Thyroid gland (tissue), 4 donors: ENCODE measurements at regions not wholly inside any gene's neighbourhood (a gene's known extent, or its start where the extent isn't known, plus 50 kb on each side); places are given as distances from the start of the nearest gene placed in this dataset.
"Not testable (repeated sequence)": the region's sequence is repeated elsewhere in the genome, so short reads cannot be mapped to it uniquely, and the experiment has no call there.

Source experiments
- DNase-seq, 2 donors: peaks; one replicate each; pipeline ENCODE4 v3.0.0-alpha.2; 2019
- H3K27ac ChIP-seq, 3 donors: fragments of 200-600 bp; sonication (generic); 1 replicate in 2 of 3; 2 replicates in 1 of 3; pipeline ENCODE4 v1.5.1; 2016 to 2019; ENCODE audit warnings: mild to moderate bottlenecking in 1 of 3, moderate library complexity in 1 of 3
- H3K27me3 ChIP-seq: fragments of 200-600 bp; sonication (generic); one replicate; pipeline ENCODE4 v1.5.1; 2019
- H3K36me3 ChIP-seq, 2 donors: fragments of 200-600 bp; sonication (generic); one replicate each; pipeline ENCODE4 v1.5.1; 2016 to 2019
- H3K4me1 ChIP-seq, 2 donors: fragments of 200-600 bp; sonication (generic); one replicate each; pipeline ENCODE4 v1.5.1; 2017 to 2019
- H3K4me3 ChIP-seq, 3 donors: fragments of 200-600 bp; sonication (generic); replicated peaks in 1 of 3; 1 replicate in 2 of 3; 2 replicates in 1 of 3; pipeline ENCODE4 v1.5.1; 2016; ENCODE audit warnings: mild to moderate bottlenecking in 1 of 3
- H3K9me3 ChIP-seq: fragments of 200-600 bp; sonication (generic); one replicate; pipeline ENCODE4 v1.5.1; 2017
- CTCF ChIP-seq, 6 experiments: fragments of 200-600 bp in 3 of 6; fragments of 450-650 bp in 3 of 6; sonication (generic) in 3 of 6; IDR thresholded peaks; one replicate each; pipeline ENCODE4 v1.5.1; 2016 to 2019; ENCODE audit warnings: antibody characterized with exemption in 6 of 6, mild to moderate bottlenecking in 2 of 6, inconsistent platforms in 1 of 6, moderate library complexity in 1 of 6
- POLR2A ChIP-seq, 2 donors: fragments of 450-650 bp; IDR thresholded peaks; one replicate each; pipeline ENCODE4 v1.6.1; 2017; ENCODE audit warnings: antibody characterized with exemption in 2 of 2, mild to moderate bottlenecking in 2 of 2, moderate library complexity in 1 of 2
- WGBS, 2 donors: methylation state at CpG; one replicate each; pipeline ENCODE4 v1.1.5; 2017; 5-methylcytosine and 5-hydroxymethylcytosine counted together
- intact Hi-C: fragments of 100-400 bp; cut with DNase I; formaldehyde crosslinking; loops from one replicate; pipeline ENCODE4 v1.15.1; 2023

GRCh38 chr2:97348265-97348664 is 235.3 kb downstream of the ANKRD36 start:
- Histone ChIP-seq H3K9me3 (no peaks in the 10 kb centered on the region), H3K4me3 (no peak overlapping the region), H3K4me1 (no peaks in the 10 kb centered on the region), H3K36me3 (no peaks in the 10 kb centered on the region), H3K27me3 (no peaks in the 10 kb centered on the region), H3K27ac (no peak overlapping the region)
- DNase-seq, result no peak
- 43 to 84% methylated on average over 3 of the region's 3 CpGs for WGBS, 2 donors
- no peak for TF ChIP-seq POLR2A (IDR thresholded peaks at IDR 0.05)
- no peak for TF ChIP-seq CTCF (IDR thresholded peaks at IDR 0.05)
- intact Hi-C loops, result no loop called here

GRCh38 chr2:97344937-97345336 is 232.0 kb downstream of the ANKRD36 start:
- H3K36me3 ChIP-seq, H3K9me3 ChIP-seq, H3K27me3 ChIP-seq, intact Hi-C loops, H3K4me3 ChIP-seq, DNase-seq, H3K4me1 ChIP-seq, H3K27ac ChIP-seq: not testable (repeated sequence)
- no CpG with 5 or more reads among the region's 4 CpGs for WGBS, 2 donors

- DNase-seq, intact Hi-C loops, H3K9me3 ChIP-seq, H3K36me3 ChIP-seq, H3K27me3 ChIP-seq, H3K4me1 ChIP-seq, H3K4me3 ChIP-seq, H3K27ac ChIP-seq: not testable (repeated sequence)
- WGBS, 2 donors, result no CpG with 5 or more reads among the region's 7 CpGs
Observed at GRCh38 chr2:97333674-97334073, 220.7 kb downstream of the ANKRD36 start.

GRCh38 chr2:97332184-97332583 is 219.2 kb downstream of the ANKRD36 start:
- H3K9me3 ChIP-seq, H3K27me3 ChIP-seq, H3K4me1 ChIP-seq, H3K36me3 ChIP-seq, intact Hi-C loops, H3K27ac ChIP-seq, DNase-seq, H3K4me3 ChIP-seq: not testable (repeated sequence)
- WGBS, 2 donors, result no CpG with 5 or more reads among the region's 4 CpGs

GRCh38 chr2:97321936-97322713 is 209.2 kb downstream of the ANKRD36 start:
- H3K4me1 ChIP-seq, H3K36me3 ChIP-seq, DNase-seq, H3K27ac ChIP-seq, H3K4me3 ChIP-seq, intact Hi-C loops, H3K9me3 ChIP-seq, H3K27me3 ChIP-seq: not testable (repeated sequence)
- no CpG with 5 or more reads among the region's 9 CpGs for WGBS, 2 donors

- H3K27ac ChIP-seq, H3K4me1 ChIP-seq, H3K36me3 ChIP-seq, DNase-seq, H3K9me3 ChIP-seq, H3K27me3 ChIP-seq, H3K4me3 ChIP-seq, intact Hi-C loops: not testable (repeated sequence)
- WGBS, 2 donors, result 95 to 96% methylated on average over 2 of the region's 4 CpGs
Observed at GRCh38 chr2:97315358-97315757, 202.4 kb downstream of the ANKRD36 start.

GRCh38 chr2:97312426-97312825 is 199.5 kb downstream of the ANKRD36 start:
- H3K4me1 ChIP-seq, H3K27me3 ChIP-seq, intact Hi-C loops, H3K4me3 ChIP-seq, DNase-seq, H3K9me3 ChIP-seq, H3K27ac ChIP-seq, H3K36me3 ChIP-seq: not testable (repeated sequence)
- WGBS, 2 donors, result 40% methylated on average over 1 of the region's 3 CpGs; no CpG with 5 or more reads in 1 of the 2 donors

- H3K36me3 ChIP-seq, H3K27ac ChIP-seq, H3K4me3 ChIP-seq, DNase-seq, H3K4me1 ChIP-seq, H3K27me3 ChIP-seq, H3K9me3 ChIP-seq, intact Hi-C loops: not testable (repeated sequence)
- no CpG with 5 or more reads among the region's 5 CpGs for WGBS, 2 donors
Observed at GRCh38 chr2:97305426-97305825, 192.5 kb downstream of the ANKRD36 start.

GRCh38 chr2:97302881-97303280 is 189.9 kb downstream of the ANKRD36 start:
- not testable (repeated sequence) for H3K36me3 ChIP-seq
- peak; percentile 2 to 6 for DNase-seq

GRCh38 chr2:97301771-97302170 is 188.8 kb downstream of the ANKRD36 start:
- H3K4me3 ChIP-seq, H3K36me3 ChIP-seq, intact Hi-C loops, DNase-seq, H3K27me3 ChIP-seq, H3K27ac ChIP-seq, H3K9me3 ChIP-seq, H3K4me1 ChIP-seq: not testable (repeated sequence)
- WGBS, 2 donors, result no CpG with 5 or more reads among the region's 3 CpGs

More at GRCh38 chr2:97302881-97303280, 189.9 kb downstream of the ANKRD36 start:
- H3K27ac ChIP-seq, H3K4me1 ChIP-seq, H3K27me3 ChIP-seq, H3K9me3 ChIP-seq, intact Hi-C loops, H3K4me3 ChIP-seq: not testable (repeated sequence)
- WGBS, 2 donors, result no CpG with 5 or more reads among the region's 8 CpGs
